CD4-positive, alpha-beta T cell treated with Interleukin-4 for 4 hours (primary cell): ENCODE measurements at regions not wholly inside any gene's neighbourhood (a gene's known extent, or its start where the extent isn't known, plus 50 kb on each side); places are given as distances from the start of the nearest gene placed in this dataset.

Source experiments
- DNase-seq: peaks from one replicate; pipeline ENCODE4 v3.0.0-alpha.2; 2020

DNA sequence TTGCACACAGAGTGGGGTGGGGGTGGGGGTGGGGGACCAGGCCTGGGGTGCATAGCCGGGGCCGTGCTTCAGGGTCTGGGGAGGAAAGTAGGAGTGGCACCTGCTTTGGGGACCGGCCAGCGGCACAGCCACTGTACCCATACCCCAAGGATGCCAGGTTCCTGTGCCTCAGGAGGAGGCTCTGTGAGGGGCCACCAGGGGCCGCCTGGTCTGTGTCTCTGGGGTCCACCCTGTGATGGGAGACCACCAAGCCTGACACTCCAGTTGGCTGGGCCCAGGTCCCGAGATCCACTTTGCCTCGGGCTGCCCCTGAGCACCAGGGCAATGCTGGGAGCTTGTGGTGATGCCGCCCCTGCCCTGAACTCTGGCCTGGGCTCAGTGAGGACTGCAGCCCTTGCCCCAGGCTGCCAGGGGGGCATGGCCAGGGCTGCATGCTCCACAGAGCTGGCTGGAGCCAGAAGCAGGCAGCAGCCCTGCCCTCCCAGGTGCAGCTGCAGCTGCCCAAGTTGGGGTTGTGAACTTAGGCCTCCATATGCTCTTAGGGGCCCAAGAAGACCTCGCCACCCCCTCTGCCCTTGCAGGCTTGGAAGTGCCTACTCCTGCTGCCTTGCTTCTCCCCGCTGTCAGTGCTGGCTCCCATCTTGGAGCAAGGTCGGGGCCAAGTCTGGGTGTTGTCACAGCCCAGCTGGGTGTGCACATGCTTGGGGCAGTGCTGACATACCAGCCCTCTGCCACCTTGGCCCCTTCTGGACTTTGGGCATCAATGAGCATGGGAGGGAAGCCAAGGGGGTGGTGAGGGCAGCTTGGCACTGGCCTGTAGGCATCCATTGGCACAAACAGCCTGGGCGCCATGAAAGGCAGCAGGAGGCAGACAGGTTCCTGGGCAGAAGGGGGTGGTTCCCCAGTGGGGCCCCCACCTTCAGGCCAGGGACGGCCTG is 123.3 kb upstream of the THY1 start:
- DNase-seq: no peak

DNA sequence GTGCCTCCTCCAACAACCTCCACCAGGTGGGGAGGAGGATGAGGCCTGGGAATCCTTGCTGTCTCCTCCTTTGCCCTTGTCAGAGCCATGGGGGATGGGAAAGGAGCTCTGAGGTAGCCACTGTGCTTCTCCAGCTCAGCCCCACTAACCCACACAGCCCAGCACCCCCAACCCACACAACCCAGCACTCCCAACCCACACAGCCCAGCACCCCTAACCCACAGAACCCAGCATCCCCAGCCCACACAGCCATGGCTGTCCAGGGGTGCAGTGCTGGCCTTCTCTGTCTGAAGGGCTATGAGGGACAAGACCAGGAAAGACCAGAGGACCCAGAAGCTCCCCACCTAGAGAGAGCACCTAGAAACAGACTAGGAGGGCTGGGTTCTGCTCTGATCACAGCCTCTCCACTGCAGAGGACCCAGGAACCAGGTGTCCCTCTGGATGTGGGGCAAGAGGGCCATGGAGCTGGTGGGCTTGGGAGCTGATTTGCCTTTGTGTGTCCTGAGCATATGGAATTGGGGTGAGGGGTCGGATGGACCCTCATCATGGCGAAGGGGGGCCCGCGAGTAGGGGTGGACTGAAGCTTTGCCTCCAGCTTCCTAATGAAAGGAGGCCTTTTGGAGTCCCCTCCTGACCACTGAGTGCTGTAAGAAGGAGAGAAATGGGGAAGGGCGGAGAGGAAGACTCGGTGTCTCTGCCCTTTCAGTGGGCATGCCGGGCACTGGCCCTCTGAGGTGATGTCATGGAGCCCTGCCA is 117.6 kb upstream of the THY1 start:
- no peak for DNase-seq

DNA sequence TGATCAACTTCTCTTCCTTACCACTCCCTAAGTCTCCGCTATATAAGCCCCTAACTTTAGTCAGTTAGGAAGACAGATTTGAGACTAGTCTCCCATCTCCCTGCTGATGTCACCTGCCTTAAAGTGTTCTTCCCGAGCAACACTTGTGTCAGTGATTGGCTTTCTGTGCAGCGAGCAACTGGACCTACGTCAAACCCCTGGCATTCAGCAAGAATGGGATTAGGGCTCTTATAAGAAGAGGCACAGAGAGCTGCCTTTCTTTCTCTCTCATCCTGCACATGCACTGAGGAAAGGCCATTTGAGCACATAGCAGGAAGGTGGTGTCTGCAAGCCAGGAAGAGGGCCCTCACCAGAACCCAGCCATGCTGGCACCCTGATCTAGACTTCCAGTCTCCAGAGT is 116.6 kb upstream of the THY1 start:
- no peak for DNase-seq

DNA sequence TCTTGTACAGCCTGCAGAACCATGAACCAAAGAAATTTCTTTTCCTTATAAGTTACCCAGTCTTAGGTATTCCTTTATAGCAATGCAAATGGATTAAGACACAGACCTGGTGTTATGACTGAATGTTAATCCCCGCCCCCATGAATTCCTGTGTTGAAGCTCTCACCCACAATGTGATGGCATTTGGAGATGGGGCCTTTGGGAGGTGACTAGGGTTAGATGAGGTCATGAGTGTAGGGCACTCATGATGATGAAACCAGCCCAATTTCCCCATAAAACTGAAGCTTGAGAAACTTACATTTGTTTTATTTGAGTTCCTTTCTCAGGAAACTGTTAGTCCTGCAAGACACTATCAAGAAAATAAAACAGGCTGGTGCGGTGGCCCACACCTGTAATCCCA is 115.8 kb upstream of the THY1 start:
- no peak for DNase-seq

DNA sequence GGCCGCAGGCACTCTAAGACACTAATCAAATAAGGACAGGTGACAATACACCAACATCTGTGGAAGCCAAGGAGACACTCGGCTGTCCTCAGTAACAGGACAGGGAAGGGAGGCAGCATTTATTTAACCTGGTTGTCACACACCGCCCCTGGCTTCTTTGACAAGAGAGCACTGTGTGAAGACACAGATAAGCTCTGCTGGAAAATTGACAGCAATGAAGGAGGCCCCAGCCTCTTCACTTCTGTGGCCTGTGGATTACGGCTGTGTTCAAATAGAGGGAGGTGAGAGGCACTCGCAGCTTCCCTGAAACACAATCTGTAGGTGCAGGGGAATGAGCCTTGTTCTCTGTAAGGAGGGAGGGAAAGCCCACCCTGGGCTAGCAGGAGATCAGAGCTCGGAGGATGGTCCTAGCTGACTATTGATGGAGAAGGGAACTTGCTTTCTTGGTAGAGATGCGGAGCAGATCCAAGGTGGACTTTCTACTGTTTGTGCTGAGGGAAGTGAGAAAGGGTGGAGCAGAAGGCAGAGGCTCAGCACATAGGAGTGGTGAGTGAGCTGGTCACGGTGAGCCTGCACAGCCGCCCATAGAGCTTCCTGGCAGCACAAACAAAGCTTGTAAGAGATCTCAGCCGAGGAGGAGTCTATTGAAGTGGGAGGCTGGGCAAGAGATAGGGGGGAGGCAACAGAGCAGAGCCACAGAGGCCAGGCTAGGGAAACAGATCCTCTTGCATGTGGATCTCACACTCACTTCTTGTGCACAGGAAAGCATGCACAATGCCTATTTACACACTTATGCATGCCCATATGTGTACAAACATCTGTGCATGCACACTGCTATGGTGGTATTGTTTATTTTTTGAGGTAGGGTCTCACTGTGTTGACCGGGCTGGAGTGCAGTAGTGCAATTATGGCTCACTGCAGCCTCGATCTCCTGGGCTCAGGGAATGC is 114.6 kb upstream of the THY1 start:
- DNase-seq: no peak

DNA sequence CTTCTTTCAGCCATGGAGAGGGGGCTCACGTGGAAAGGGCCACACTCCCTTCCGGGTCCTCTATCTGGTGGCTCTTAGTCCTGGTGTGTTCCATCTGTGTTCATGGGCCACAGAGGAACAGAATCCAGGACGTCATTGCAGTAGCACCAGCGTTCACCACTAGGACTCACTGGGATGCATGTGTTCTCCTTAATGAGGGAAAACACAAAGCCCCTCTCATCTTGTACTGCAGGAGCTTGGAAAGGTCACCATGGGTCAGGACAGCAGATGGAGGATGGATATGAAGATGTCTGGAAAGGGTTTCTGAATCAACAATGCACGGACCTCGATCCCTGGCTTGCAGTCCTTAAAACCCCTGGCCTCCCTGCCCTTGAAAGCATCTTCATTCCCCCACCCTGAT is 113.8 kb upstream of the THY1 start:
- DNase-seq: no peak

DNA sequence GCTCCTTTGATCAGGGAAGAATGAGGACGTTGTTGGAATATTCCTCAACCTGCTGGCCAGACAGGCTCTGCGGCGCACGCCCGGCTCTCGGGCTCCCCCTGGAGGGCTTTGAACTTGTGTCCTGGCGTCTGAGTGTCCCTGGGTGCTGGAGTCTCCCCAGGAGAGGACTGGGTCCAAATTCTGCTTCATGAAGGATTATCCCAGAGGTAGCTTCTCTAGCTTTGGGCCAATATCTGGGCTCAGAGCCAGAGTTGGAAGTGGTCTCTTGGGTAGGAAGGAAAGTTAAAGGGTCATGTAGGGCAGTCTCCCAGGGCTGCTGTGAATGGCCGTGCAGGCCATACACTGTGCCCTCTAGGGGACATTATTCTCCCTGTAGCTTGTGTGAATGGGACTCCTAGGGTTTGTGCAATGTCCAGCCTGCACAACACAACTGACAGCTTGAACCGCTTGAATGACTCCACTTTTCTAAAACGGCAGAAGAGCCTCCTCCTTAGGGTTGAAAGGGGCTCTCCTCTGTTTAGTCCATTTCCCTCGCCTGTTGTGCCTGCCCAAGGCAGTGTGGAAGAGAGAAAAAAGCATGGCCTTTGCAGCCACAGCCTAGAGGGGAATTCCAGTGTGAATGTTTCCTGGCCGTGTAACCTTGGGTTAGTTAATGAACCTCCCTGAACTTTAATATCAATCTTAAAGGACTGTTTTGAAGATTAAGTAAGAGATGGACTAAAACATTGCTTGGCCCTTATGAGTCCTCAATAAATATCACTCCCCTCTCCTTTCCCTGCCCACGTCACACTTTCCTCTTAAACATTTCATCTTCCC is 111.2 kb upstream of the THY1 start:
- no peak for DNase-seq

DNA sequence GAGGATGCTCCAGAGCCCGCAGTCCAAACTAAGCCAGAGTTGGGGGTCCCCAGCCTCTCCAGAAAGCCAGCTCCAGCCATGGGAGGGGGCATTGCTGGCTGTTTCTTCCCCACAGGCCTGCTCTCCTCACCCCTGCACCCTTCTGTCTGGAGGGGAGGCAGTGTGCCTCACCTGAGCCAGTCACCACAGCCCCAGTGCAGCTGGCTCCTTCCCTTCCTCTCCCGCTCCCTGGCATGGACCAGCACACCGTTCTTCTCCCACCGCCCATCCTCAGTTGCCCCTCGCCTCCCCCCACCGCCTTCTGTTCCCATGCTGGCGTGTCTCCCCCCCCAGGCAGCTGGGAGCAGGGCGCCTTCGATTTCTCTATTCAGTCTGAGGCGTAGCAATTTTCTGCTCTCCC is 110.5 kb upstream of the THY1 start:
- no peak for DNase-seq

DNA sequence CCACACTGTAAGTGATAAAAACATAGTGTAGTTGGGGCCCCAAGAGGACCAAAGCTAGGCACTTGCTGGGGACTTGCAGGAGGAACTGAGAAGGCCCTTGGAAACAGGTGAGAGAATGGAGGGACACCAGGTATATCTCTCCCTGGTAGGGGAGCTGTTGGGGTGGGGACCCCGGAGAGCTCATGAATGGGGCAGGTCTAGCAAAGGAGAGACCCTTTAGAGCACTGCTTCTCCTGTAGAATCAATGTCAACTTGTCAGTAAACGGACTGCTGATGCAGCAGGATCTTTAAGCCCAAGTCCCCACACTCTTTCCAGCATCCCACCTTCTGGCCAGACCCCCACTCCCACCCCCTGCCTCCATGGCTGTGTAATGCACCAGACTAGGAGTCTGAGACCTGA is 109.6 kb upstream of the THY1 start:
- DNase-seq: no peak

DNA sequence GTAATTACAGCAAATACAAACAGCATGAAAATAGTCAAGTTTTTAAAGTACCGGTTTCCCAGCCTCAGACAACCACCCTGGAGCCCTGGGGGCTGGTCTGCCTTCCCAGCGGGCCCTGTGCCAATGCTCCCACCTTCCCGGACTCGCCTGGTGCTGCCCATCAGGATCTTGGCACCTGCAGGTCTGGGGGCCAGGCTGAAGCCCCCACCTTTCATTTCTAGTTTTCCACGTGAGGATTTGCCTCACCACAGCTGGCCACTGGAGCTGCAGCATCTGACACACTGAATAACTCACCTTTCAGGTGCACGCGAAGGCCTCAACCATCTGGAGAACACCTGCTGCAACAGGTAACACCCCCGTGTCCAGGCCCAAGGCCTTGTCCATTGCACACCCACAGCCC is 108.7 kb upstream of the THY1 start:
- no peak for DNase-seq

DNA sequence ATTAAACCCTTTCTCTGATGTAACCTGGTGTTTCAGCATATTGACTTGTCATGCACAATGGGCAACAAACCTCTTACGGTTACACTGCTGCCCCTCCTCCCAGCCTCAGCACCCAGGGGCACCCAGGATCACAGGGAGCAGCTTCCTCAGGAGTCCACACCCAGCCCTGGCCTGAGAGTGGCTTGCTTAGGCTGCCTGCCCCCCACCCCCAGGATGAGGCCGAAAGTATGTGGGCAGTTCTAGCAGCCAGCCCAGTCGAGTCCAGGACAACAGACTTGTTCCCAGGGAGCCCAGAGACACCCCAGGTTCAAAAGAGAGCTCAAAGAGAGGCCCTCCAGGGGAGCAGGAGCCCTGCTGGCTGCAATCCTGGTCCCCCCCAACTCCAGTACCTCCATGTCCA is 108.1 kb upstream of the THY1 start:
- DNase-seq: no peak

DNA sequence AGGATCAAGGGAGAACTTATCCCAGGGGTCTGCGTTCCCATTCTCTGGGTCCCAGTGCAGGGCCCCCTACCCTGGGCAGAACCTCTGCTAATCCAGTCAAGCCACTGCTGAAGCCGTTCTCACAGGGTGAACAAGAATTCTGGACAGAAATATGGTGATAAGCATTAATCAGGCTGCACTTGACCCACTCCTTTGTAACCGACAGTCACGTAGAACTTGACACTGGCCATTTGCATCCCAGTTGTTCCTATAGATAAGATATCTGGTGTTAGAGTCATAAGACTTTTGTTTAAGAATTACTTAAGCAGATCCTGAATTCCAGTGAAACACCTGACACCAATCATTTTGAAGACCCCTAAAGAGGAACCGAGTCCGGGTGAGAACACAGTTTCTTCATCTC is 107.5 kb upstream of the THY1 start:
- DNase-seq: no peak

DNA sequence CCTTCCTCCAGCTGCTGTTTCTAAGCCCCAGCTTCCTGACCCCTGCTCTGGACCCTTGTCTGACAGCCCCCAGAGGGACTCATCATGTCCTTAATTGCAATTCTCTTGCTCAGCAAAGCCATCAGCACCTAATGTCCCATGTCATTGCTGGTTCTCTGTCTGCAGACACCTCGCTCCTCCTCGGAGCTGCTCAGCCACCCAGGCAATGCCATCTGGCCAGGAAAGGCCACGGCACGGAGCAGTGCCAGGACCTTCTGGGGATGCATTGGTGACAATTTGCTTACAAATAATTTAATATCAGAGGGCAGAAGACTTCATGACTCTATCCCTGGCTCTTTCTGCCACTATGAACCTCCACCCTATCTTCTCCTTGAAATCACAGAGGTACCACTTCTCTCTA is 107.0 kb upstream of the THY1 start:
- no peak for DNase-seq

DNA sequence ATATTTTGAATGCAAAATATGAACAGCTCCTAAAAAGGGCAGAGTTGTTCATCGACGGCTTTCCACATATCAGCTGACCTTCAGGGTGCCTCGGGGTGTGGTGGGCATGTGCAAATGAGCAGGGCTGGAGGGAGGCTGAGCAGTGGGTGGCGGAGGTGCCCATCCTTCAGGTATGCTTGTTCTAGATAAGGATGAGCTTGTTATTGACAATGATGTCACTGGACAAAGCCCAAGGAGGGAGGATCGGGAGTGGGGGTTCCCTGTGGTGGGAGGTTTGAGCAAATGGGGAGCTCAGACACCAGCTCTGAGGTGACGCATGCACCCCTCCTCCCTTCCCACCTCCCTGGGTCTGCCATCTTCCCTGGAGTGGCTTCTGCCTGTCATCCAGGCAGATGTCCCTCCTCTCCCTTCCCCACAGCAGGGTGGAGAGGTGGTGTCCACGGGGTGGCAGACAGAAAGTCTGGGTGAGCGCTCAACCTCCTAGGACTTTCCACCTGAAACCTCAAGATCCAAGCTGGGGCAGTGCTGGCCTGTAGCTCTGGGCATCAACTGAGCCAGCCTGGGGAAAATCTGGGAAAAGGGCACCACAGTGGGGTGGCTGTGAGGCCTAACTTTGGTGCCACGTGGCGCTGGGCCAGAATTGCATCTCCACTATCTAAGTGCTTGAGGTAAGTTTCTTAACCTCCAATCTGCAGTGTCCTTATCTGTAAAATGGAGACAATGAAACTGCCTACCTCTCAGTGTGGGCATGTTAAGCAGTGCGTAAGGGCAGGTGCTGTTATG is 106.3 kb upstream of the THY1 start:
- DNase-seq: no peak

DNA sequence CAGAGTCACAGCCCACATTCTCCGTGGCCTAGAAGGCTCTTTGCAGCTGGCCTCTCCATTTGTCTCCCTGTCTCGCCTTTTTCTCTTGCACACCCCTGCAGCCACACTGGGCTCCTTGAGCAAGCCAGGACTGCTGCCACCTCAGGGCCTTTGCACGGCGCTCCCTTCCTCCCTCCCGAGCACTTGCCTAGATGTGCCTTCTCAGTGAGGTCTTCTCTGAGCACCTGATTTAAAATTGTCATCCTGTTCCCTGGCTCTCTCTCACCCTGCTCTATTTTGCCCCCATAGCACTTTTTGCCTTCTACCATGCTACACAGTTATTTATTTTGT is 102.9 kb upstream of the THY1 start:
- DNase-seq: no peak

DNA sequence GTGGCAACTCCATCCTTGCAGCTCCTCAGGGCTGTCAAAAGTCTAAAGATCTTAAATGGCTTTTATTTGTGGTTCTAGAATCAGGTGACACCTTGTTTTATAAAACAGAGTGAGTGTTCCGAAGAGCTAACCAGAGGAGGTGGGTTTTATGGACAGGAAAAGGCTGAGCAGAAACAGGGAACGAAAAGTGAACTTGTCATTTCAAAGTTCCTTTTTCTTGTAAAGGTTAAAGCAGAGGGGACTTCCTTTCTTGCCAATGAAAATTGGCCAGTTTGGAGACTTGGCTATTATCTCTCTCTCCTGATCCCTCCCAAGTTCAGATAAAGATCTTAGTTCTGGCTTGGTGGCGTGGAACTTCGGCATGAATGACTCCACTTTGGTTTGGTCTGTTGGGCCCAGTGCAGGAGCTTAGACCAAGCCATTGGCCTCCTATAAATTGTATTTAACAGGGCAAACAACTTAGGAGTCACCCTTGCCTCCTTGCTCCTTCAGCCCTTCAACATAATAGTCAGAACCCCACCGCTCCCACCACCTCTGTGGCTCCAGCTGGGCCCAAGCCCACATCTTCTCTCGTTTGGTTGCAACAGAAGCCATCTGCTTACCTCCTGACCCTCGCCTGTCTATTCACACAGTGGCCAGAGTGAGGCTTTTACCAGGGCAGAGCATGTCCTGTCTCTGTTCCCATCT is 102.4 kb upstream of the THY1 start:
- DNase-seq: no peak

DNA sequence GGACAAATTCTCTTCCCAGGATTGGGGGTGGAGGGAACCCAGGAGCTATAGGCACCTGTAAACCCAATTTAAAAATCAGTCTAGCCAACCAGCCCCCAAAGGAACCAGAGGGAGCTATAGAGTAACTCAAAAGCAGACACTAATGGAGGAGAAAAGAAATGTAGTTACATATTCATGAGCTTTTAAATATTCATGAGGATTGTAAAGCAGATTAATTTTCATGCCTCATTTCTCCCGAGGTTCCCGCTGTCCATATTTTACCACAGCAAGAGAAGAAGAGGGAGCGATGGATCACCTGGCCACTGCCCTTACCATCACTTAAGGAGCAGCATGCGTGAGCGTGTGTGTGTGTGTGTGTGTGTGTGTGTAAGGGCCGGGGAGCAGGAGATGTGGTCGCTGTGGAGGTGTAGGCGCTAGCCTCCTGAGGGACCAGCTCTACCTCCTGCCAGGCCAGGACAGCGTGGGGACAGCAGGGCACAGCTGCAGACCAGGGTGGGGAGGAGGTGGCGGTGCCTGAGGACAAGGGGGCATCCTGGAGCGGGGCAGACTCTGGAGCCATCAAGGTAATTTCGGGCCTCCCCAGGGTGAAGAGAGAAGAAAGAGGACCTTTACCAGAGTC is 100.7 kb upstream of the THY1 start:
- DNase-seq: no peak

DNA sequence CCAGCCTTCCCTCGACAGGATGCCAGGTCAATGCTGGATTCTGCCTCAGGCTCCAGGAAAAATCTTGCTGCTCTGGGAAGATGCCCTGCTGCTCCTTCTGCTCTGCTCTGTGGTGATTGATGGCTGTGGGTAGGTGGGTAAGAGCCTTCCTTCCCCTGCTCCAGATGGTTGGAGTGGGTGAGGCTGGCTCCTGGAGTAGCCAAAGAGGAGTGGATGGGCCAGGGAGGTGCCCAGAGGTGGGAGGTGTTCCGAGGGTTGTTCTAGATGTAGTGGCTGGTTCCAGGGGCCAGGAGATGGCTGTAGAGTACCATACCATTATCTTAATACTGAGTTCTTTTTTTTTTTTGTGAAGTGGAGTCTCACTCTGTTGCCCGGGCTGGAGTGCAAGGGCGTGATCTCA is 99.6 kb upstream of the THY1 start:
- DNase-seq: no peak

DNA sequence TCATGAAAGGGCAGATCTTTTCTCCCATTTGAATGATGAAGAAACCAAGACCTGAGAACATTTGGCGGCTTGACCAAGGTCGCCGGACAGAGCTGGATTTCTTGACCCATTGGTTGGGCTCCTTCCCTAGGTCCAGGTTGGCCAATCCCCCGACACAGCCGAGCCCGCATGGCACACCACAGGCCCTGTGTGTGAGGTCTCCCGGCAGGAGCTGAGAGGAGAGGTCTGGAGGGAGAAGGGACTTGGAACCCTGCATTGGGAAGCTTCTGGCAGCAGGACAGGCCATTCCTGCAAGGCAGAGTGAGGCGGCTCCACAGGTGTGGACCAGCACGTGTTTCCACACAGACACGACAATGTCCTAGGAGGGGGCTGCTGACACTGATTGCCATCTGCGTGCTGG is 98.6 kb upstream of the THY1 start:
- no peak for DNase-seq

DNA sequence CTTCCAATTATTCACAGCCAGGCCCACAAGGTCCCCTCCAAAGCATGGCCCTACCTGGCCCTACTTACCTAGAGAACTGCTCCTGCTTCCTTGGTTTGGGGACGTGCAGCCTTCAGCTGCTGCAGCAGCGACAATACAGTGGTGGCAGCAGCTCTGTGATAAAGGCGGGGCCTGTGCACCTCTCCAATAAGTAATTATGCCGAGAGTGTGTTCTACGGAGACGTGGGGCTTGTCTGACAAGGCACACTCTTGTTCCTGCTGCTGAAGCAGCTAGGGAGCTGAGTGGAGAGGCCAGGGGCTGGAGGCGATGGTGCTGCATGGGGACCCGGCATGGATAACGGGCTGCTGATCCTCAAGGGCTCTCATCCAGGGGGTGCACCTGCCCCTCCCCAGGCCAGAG is 98.0 kb upstream of the THY1 start:
- DNase-seq: no peak

DNA sequence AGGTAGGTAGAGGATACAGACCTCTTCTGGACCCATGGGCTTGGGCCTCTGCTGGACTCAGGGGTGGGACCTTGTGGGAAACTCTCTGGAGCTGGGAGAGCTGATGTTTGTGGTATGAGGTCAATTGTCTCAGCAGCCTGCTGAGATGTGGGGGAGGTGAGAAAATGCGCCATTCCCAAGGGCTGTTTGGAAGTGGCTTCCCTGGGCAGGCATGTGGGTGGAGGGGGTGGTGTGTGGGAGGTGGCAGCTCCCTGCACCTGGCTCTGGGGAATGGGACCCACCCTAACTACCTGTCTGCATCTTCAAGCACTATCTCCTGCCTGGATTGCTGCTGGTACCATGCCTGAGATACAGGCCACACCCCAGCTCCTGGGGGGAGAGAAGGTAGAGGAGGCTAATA is 97.4 kb upstream of the THY1 start:
- no peak for DNase-seq
